ENCODE measurements at regions not wholly inside any gene's neighbourhood (a gene's known extent, or its start where the extent isn't known, plus 50 kb on each side); places are given as distances from the start of the nearest gene placed in this dataset.

- TF ChIP-seq POLR2A (IDR thresholded peaks at IDR 0.05; ENCODE audit: low read depth, low read length) = no peak
- no peak for TF ChIP-seq POLR2AphosphoS5 (IDR thresholded peaks at IDR 0.05; ENCODE audit: low read depth, low read length)
Measured at GRCh38 chr2:184357033-184357432, 241.3 kb upstream of the ZNF804A start.
